ENCODE measurements at regions not wholly inside any gene's neighbourhood (a gene's known extent, or its start where the extent isn't known, plus 50 kb on each side); places are given as distances from the start of the nearest gene placed in this dataset.

- intact Hi-C loops (cut with micrococcal nuclease): no loop called here
- no peak overlapping the region for H3K4me2 ChIP-seq (ENCODE audit: insufficient read depth, low read length)
- no peak overlapping the region for H2AFZ ChIP-seq (ENCODE audit: low read depth, low read length)
- no peaks in the 10 kb centered on the region; a peak in 1 of 5 replicates for H3K27me3 ChIP-seq (ENCODE audit: control insufficient read depth in 2 of 2, insufficient read depth in 2 of 2, low read length in 2 of 2)
- no peaks in the 10 kb centered on the region for H3K79me2 ChIP-seq (ENCODE audit: control insufficient read depth, insufficient read depth, low read length)
- BruUV-seq (replicated peaks): no TSS peak
- 0% methylated on average over 4 of the region's 4 CpGs for WGBS (ENCODE audit: insufficient coverage, low coverage, missing lambda C conversion rate)
- DNase-seq (ENCODE audit: extremely low read depth in 1 of 4, low spot score in 3 of 4) (no peak), FAIRE-seq (no peak), ATAC-seq (no peak)
- no peak overlapping the region for H3K9ac ChIP-seq (ENCODE audit: insufficient read depth in 1 of 2, low read depth in 2 of 2, low read length in 2 of 2)
- ChIA-PET CTCF (ENCODE audit: low intra/inter-chr PET ratio) (no interaction called here), POLR2A (no interaction called here)
- no peaks in the 10 kb centered on the region for H4K20me1 ChIP-seq (replicated peaks; ENCODE audit: control insufficient read depth, insufficient read depth, low read length)
- no peak overlapping the region for H3K27ac ChIP-seq (ENCODE audit: extremely low read depth, low read depth, low read length)
- no peak overlapping the region for H3K4me3 ChIP-seq
- no peaks in the 10 kb centered on the region for H3K9me3 ChIP-seq (replicated peaks; ENCODE audit: control insufficient read depth, insufficient read depth, low read depth, low read length)
- no peaks in the 10 kb centered on the region for H3K9me1 ChIP-seq (ENCODE audit: control insufficient read depth, insufficient read depth, low read length)
- no peaks in the 10 kb centered on the region for H3K36me3 ChIP-seq (ENCODE audit: control insufficient read depth, insufficient read depth, low read length)
- no peaks in the 10 kb centered on the region for H3K4me1 ChIP-seq (replicated peaks in 1 of 2; ENCODE audit: control insufficient read depth in 2 of 2, insufficient read depth in 2 of 2, low read length in 2 of 2)
- in situ Hi-C loops (cut with MboI): no loop called here
- TF ChIP-seq, protein P1, sequence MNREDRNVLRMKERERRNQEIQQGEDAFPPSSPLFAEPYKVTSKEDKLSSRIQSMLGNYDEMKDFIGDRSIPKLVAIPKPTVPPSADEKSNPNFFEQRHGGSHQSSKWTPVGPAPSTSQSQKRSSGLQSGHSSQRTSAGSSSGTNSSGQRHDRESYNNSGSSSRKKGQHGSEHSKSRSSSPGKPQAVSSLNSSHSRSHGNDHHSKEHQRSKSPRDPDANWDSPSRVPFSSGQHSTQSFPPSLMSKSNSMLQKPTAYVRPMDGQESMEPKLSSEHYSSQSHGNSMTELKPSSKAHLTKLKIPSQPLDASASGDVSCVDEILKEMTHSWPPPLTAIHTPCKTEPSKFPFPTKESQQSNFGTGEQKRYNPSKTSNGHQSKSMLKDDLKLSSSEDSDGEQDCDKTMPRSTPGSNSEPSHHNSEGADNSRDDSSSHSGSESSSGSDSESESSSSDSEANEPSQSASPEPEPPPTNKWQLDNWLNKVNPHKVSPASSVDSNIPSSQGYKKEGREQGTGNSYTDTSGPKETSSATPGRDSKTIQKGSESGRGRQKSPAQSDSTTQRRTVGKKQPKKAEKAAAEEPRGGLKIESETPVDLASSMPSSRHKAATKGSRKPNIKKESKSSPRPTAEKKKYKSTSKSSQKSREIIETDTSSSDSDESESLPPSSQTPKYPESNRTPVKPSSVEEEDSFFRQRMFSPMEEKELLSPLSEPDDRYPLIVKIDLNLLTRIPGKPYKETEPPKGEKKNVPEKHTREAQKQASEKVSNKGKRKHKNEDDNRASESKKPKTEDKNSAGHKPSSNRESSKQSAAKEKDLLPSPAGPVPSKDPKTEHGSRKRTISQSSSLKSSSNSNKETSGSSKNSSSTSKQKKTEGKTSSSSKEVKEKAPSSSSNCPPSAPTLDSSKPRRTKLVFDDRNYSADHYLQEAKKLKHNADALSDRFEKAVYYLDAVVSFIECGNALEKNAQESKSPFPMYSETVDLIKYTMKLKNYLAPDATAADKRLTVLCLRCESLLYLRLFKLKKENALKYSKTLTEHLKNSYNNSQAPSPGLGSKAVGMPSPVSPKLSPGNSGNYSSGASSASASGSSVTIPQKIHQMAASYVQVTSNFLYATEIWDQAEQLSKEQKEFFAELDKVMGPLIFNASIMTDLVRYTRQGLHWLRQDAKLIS (CRISPR knock-in tag; IDR thresholded peaks at IDR 0.05): no peak
- TF ChIP-seq SREBF2 (CRISPR knock-in tag; IDR thresholded peaks at IDR 0.05) (no peak), IRF2 (CRISPR knock-in tag; IDR thresholded peaks at IDR 0.05) (no peak), FIP1L1 (IDR thresholded peaks at IDR 0.05; ENCODE audit: low read depth, low read length, poor library complexity, severe bottlenecking) (no peak), RBFOX2 (IDR thresholded peaks at IDR 0.05; ENCODE audit: low read depth, low read length) (no peak), ZNF785 (CRISPR knock-in tag; IDR thresholded peaks at IDR 0.05) (no peak), ZSCAN29 (IDR thresholded peaks at IDR 0.05) (no peak), CHD2 (IDR thresholded peaks at IDR 0.05; ENCODE audit: low read depth, low read length) (no peak), YBX1 (IDR thresholded peaks at IDR 0.05) (no peak), FOXK2 (conservative IDR thresholded peaks at IDR 0.05 in 1 of 2, IDR thresholded peaks at IDR 0.05 in 1 of 2; ENCODE audit: low read depth in 2 of 2) (no peak), HMG20B (CRISPR knock-in tag; IDR thresholded peaks at IDR 0.05) (no peak)
- TF ChIP-seq, protein P2, sequence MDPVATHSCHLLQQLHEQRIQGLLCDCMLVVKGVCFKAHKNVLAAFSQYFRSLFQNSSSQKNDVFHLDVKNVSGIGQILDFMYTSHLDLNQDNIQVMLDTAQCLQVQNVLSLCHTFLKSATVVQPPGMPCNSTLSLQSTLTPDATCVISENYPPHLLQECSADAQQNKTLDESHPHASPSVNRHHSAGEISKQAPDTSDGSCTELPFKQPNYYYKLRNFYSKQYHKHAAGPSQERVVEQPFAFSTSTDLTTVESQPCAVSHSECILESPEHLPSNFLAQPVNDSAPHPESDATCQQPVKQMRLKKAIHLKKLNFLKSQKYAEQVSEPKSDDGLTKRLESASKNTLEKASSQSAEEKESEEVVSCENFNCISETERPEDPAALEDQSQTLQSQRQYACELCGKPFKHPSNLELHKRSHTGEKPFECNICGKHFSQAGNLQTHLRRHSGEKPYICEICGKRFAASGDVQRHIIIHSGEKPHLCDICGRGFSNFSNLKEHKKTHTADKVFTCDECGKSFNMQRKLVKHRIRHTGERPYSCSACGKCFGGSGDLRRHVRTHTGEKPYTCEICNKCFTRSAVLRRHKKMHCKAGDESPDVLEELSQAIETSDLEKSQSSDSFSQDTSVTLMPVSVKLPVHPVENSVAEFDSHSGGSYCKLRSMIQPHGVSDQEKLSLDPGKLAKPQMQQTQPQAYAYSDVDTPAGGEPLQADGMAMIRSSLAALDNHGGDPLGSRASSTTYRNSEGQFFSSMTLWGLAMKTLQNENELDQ (CRISPR knock-in tag; IDR thresholded peaks at IDR 0.05; ENCODE audit: borderline replicate concordance): no peak
- TF ChIP-seq, protein P3, sequence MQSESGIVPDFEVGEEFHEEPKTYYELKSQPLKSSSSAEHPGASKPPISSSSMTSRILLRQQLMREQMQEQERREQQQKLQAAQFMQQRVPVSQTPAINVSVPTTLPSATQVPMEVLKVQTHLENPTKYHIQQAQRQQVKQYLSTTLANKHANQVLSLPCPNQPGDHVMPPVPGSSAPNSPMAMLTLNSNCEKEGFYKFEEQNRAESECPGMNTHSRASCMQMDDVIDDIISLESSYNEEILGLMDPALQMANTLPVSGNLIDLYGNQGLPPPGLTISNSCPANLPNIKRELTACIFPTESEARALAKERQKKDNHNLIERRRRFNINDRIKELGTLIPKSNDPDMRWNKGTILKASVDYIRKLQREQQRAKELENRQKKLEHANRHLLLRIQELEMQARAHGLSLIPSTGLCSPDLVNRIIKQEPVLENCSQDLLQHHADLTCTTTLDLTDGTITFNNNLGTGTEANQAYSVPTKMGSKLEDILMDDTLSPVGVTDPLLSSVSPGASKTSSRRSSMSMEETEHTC (IDR thresholded peaks at IDR 0.05): no peak
- TF ChIP-seq, protein P4, sequence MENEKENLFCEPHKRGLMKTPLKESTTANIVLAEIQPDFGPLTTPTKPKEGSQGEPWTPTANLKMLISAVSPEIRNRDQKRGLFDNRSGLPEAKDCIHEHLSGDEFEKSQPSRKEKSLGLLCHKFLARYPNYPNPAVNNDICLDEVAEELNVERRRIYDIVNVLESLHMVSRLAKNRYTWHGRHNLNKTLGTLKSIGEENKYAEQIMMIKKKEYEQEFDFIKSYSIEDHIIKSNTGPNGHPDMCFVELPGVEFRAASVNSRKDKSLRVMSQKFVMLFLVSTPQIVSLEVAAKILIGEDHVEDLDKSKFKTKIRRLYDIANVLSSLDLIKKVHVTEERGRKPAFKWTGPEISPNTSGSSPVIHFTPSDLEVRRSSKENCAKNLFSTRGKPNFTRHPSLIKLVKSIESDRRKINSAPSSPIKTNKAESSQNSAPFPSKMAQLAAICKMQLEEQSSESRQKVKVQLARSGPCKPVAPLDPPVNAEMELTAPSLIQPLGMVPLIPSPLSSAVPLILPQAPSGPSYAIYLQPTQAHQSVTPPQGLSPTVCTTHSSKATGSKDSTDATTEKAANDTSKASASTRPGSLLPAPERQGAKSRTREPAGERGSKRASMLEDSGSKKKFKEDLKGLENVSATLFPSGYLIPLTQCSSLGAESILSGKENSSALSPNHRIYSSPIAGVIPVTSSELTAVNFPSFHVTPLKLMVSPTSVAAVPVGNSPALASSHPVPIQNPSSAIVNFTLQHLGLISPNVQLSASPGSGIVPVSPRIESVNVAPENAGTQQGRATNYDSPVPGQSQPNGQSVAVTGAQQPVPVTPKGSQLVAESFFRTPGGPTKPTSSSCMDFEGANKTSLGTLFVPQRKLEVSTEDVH (IDR thresholded peaks at IDR 0.05; ENCODE audit: low read depth, partially characterized antibody): no peak
Measured at GRCh38 chr16:55154262-55154661, 169.7 kb upstream of the IRX6 start.

All from K562 (cell line).